GM12878 (cell line): ENCODE measurements at regions not wholly inside any gene's neighbourhood (a gene's known extent, or its start where the extent isn't known, plus 50 kb on each side); places are given as distances from the start of the nearest gene placed in this dataset.

Experiments
- ATAC-seq: fragments of 200-7000 bp; cut with Tn5 transposase; 3 replicates; pipeline ENCODE4 v1.9.1; 2020; ENCODE audit warnings: mild to moderate bottlenecking, moderate library complexity
- BruUV-seq: library from RNA; stranded (reverse); fragments of 400-500 nt; replicated peaks from 2 replicates; lab custom pipeline; 2021; lab: Mats Ljungman, UMichigan
- CTCF ChIA-PET: fragments of 300-600 bp; sonication (Branson Sonifier 250); formaldehyde crosslinking; extraction: SDS; loops from one replicate; lab custom pipeline; 2021; ENCODE audit warnings: inconsistent platforms; lab: Yijun Ruan, JAX
- POLR2A ChIA-PET: fragments of 350-600 bp; formaldehyde crosslinking; extraction: SDS; loops from one replicate; lab custom pipeline; 2021; ENCODE audit warnings: inconsistent platforms; lab: Charles Lee
- RAD21 ChIA-PET: fragments of 300-600 bp; sonication (Branson Sonifier 250); formaldehyde crosslinking; loops from one replicate; lab custom pipeline; 2023; ENCODE audit warnings: antibody characterized with exemption; ENCODE audit not compliant: unreplicated experiment; lab: Charles Lee
- SMC1A ChIA-PET: fragments of 300-600 bp; sonication (Branson Sonifier 250); formaldehyde crosslinking; loops from one replicate; lab custom pipeline; 2023; ENCODE audit not compliant: unreplicated experiment, uncharacterized antibody; lab: Charles Lee
- DNase-seq: peaks from one replicate; pipeline ENCODE4 v3.0.0-alpha.2; 2011; ENCODE audit warnings: low read depth, low spot score
- FAIRE-seq: peaks from 3 replicates; lab custom pipeline; 2011; peaks lifted over from hg19 to GRCh38; lab: Jason Lieb, UNC
- H2AFZ ChIP-seq: 2 replicates; pipeline ENCODE4 v1.6.0; 2011; ENCODE audit warnings: low read depth, low read length, control low read depth; ENCODE audit not compliant: control insufficient read depth
- H3K27ac ChIP-seq: 2 replicates; pipeline ENCODE4 v1.5.1; 2011; ENCODE audit warnings: control low read depth; ENCODE audit not compliant: control insufficient read depth, insufficient read depth
- H3K27me3 ChIP-seq, 2 experiments: replicated peaks in 1 of 2; 2 replicates each; pipeline versions ENCODE4 v1.6.0 to v1.6.1; 2011; ENCODE audit warnings: low read length in 1 of 2; ENCODE audit not compliant: control insufficient read depth in 2 of 2, insufficient read depth in 2 of 2
- H3K36me3 ChIP-seq, 2 experiments: 2 replicates each; pipeline ENCODE4 v1.5.1; 2011; ENCODE audit warnings: low read length in 1 of 2; ENCODE audit not compliant: control insufficient read depth in 2 of 2, insufficient read depth in 2 of 2
- H3K4me1 ChIP-seq: 2 replicates; pipeline ENCODE4 v1.6.1; 2011; ENCODE audit warnings: mild to moderate bottlenecking, low read length, moderate library complexity, mixed read lengths; ENCODE audit not compliant: control insufficient read depth, insufficient read depth
- H3K4me2 ChIP-seq: 2 replicates; pipeline ENCODE4 v1.6.0; 2011; ENCODE audit warnings: control low read depth; ENCODE audit not compliant: control insufficient read depth, insufficient read depth
- H3K4me3 ChIP-seq: fragments of 200-600 bp; sonication (generic); 2 replicates; pipeline ENCODE4 v1.5.1; 2016
- H3K79me2 ChIP-seq: 2 replicates; pipeline ENCODE4 v1.6.0; 2011; ENCODE audit warnings: low read length; ENCODE audit not compliant: control insufficient read depth, insufficient read depth
- H3K9ac ChIP-seq: 2 replicates; pipeline ENCODE4 v1.8.0; 2011; ENCODE audit warnings: low read length, control low read depth, mixed read lengths; ENCODE audit not compliant: control insufficient read depth, insufficient read depth
- H3K9me3 ChIP-seq: replicated peaks from 3 replicates; pipeline ENCODE4 v1.5.1; 2011; ENCODE audit warnings: mild to moderate bottlenecking, low read length; ENCODE audit not compliant: control insufficient read depth, insufficient read depth
- H4K20me1 ChIP-seq: 2 replicates; pipeline ENCODE4 v1.6.0; 2011; ENCODE audit not compliant: control insufficient read depth, insufficient read depth
- BRCA1 ChIP-seq: IDR thresholded peaks from 2 replicates; pipeline ENCODE4 v1.6.1; 2011; ENCODE audit warnings: low read depth, low read length, improper control_type of control experiment
- CBX5 ChIP-seq: sonication (generic); IDR thresholded peaks from 2 replicates; pipeline ENCODE4 v1.6.1; 2016; ENCODE audit warnings: low read depth, moderate library complexity, mild to moderate bottlenecking, inconsistent platforms
- CHD4 ChIP-seq: fragments of 200-600 bp; sonication (generic); IDR thresholded peaks from 2 replicates; pipeline ENCODE4 v1.6.1; 2016; ENCODE audit warnings: mild to moderate bottlenecking
- EED ChIP-seq: sonication (generic); IDR thresholded peaks from 2 replicates; pipeline ENCODE4 v1.6.1; 2016; ENCODE audit warnings: antibody characterized with exemption, low read depth
- JUND ChIP-seq: IDR thresholded peaks from 2 replicates; pipeline ENCODE4 v1.6.1; 2012; ENCODE audit warnings: low read depth, mild to moderate bottlenecking, low read length, improper control_type of control experiment, moderate library complexity
- POLR2AphosphoS5 ChIP-seq: IDR thresholded peaks from 2 replicates; pipeline ENCODE4 v1.6.1; 2011; ENCODE audit warnings: mild to moderate bottlenecking, low read length, inconsistent platforms
- TAF1 ChIP-seq: IDR thresholded peaks from 2 replicates; pipeline ENCODE4 v1.6.1; 2011; ENCODE audit warnings: mild to moderate bottlenecking, low read depth, low read length, borderline replicate concordance
- ZNF24 ChIP-seq: fragments of 450-650 bp; IDR thresholded peaks from 2 replicates; pipeline ENCODE4 v1.6.1; 2017; ENCODE audit warnings: antibody characterized with exemption, mild to moderate bottlenecking
- ZNF274 ChIP-seq: IDR thresholded peaks from one replicate; pipeline ENCODE4 v1.8.0; 2011; ENCODE audit not compliant: insufficient read length, insufficient read depth
- ZSCAN29 ChIP-seq: fragments of 450-650 bp; IDR thresholded peaks from 2 replicates; pipeline ENCODE4 v1.6.1; 2017; ENCODE audit warnings: mild to moderate bottlenecking, moderate library complexity
- whole genome bisulfite sequencing: methylation state at CpG from one replicate; pipeline ENCODE4 v1.1.6; 2016; ENCODE audit warnings: low lambda C conversion rate; ENCODE audit not compliant: insufficient replicate concordance, insufficient coverage; ENCODE audit errors: missing lambda C conversion rate; 5-methylcytosine and 5-hydroxymethylcytosine counted together
- in situ Hi-C: fragments of 300-500 bp; cut with MboI; formaldehyde crosslinking; loops from 9 replicates; pipeline ENCODE4 v1.14.3; 2018; ENCODE audit warnings: mixed read lengths
- intact Hi-C: fragments of 100-400 bp; cut with micrococcal nuclease; formaldehyde crosslinking; loops from one replicate; pipeline ENCODE4 v1.14.2; 2022; ENCODE audit not compliant: unreplicated experiment
- TF ChIP-seq, protein P1 (sequence below): fragments of 450-650 bp; IDR thresholded peaks from 2 replicates; pipeline ENCODE4 v1.6.1; 2018; ENCODE audit warnings: borderline replicate concordance, mild to moderate bottlenecking; ENCODE audit not compliant: partially characterized antibody
- TF ChIP-seq, protein P2 (sequence below): fragments of 450-650 bp; formaldehyde crosslinking; IDR thresholded peaks from 2 replicates; pipeline ENCODE4 v1.5.0; 2022; ENCODE audit warnings: mild to moderate bottlenecking, missing genetic modification characterization

DNA sequence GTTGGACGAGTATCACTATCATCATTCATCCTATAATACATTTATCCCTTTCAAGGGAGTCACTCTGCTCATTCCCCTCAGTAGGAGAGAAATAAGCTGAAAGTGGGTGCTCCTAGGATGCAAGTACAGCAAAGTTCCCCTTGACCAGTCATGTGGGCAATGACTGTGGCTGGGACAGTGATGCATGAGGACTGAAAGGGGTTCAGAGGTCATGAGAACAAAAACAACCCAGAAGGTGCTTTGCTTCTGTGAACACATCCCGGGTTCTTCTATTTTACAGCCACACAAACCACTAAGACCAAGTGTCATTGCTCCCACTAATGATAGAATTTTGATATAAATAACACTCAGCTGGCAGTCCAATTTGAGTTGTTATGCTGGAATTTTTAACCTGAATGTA, 177.8 kb upstream of the ADCY2 start:
- Histone ChIP-seq H3K9me3 (no peaks in the 10 kb centered on the region), H3K9ac (no peak overlapping the region), H4K20me1 (no peaks in the 10 kb centered on the region), H3K27ac (no peak overlapping the region), H2AFZ (no peak overlapping the region), H3K79me2 (no peaks in the 10 kb centered on the region)
- WGBS, result 0% methylated on average over 2 of the region's 2 CpGs
- SMC1A ChIA-PET, result no interaction called here
- ATAC-seq, result no peak
- TF ChIP-seq ZSCAN29 (no peak), CBX5 (no peak), TAF1 (no peak)
- TF ChIP-seq, all 136 proteins: peak for 0
- H3K4me1 ChIP-seq, result no peaks in the 10 kb centered on the region
- no peak for DNase-seq
- in situ Hi-C loops, result no loop called here
- intact Hi-C loops, result no loop called here
- ChIA-PET POLR2A (no interaction called here), CTCF (no interaction called here), RAD21 (no interaction called here)
- H3K36me3 ChIP-seq, result no peaks in the 10 kb centered on the region
- no peak overlapping the region for H3K4me2 ChIP-seq
- no peaks in the 10 kb centered on the region for H3K27me3 ChIP-seq
- BruUV-seq, result no TSS peak
- H3K4me3 ChIP-seq, result no peak overlapping the region
- FAIRE-seq, result no peak

DNA sequence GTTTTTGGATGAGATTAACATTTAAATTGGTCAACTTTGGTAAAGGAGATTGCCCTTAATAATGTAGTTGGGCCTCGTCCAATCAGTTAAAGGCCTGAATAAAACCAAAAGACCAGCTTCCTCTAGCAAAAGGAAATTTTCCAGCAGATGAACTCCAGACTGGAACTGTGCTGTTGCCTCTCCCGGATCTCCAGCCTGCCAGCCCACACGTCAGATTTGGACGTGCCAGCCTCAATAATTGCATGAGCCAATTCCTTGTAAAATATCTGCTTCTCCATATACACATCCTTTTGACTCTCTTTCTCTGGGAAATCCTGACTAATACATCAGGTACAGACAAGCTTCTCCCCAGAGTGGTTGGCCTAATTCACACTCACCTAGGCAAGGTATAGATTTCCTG, 175.8 kb upstream of the ADCY2 start:
- intact Hi-C loops, result no loop called here
- H3K27me3 ChIP-seq, result no peaks in the 10 kb centered on the region
- ATAC-seq, result no peak
- no TSS peak for BruUV-seq
- no peak for FAIRE-seq
- H3K4me3 ChIP-seq, result no peak overlapping the region
- no peaks in the 10 kb centered on the region for H3K36me3 ChIP-seq
- in situ Hi-C loops, result no loop called here
- POLR2A ChIA-PET, result no interaction called here
- H2AFZ ChIP-seq, result no peak overlapping the region
- no peaks in the 10 kb centered on the region for H3K4me1 ChIP-seq
- no peak for DNase-seq
- H3K9me3 ChIP-seq, result no peaks in the 10 kb centered on the region
- SMC1A ChIA-PET, result no interaction called here
- no peak overlapping the region for H3K4me2 ChIP-seq
- TF ChIP-seq CHD4, result no peak
- TF ChIP-seq, protein P1, sequence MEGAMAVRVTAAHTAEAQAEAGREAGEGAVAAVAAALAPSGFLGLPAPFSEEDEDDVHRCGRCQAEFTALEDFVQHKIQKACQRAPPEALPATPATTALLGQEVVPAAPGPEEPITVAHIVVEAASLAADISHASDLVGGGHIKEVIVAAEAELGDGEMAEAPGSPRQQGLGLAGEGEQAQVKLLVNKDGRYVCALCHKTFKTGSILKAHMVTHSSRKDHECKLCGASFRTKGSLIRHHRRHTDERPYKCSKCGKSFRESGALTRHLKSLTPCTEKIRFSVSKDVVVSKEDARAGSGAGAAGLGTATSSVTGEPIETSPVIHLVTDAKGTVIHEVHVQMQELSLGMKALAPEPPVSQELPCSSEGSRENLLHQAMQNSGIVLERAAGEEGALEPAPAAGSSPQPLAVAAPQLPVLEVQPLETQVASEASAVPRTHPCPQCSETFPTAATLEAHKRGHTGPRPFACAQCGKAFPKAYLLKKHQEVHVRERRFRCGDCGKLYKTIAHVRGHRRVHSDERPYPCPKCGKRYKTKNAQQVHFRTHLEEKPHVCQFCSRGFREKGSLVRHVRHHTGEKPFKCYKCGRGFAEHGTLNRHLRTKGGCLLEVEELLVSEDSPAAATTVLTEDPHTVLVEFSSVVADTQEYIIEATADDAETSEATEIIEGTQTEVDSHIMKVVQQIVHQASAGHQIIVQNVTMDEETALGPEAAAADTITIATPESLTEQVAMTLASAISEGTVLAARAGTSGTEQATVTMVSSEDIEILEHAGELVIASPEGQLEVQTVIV, result no peak
- TF ChIP-seq ZNF274, result no peak
- TF ChIP-seq, protein P2, sequence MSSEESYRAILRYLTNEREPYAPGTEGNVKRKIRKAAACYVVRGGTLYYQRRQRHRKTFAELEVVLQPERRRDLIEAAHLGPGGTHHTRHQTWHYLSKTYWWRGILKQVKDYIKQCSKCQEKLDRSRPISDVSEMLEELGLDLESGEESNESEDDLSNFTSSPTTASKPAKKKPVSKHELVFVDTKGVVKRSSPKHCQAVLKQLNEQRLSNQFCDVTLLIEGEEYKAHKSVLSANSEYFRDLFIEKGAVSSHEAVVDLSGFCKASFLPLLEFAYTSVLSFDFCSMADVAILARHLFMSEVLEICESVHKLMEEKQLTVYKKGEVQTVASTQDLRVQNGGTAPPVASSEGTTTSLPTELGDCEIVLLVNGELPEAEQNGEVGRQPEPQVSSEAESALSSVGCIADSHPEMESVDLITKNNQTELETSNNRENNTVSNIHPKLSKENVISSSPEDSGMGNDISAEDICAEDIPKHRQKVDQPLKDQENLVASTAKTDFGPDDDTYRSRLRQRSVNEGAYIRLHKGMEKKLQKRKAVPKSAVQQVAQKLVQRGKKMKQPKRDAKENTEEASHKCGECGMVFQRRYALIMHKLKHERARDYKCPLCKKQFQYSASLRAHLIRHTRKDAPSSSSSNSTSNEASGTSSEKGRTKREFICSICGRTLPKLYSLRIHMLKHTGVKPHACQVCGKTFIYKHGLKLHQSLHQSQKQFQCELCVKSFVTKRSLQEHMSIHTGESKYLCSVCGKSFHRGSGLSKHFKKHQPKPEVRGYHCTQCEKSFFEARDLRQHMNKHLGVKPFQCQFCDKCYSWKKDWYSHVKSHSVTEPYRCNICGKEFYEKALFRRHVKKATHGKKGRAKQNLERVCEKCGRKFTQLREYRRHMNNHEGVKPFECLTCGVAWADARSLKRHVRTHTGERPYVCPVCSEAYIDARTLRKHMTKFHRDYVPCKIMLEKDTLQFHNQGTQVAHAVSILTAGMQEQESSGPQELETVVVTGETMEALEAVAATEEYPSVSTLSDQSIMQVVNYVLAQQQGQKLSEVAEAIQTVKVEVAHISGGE (CRISPR knock-in tag), result no peak
- TF ChIP-seq ZNF24, result no peak
- no peak for TF ChIP-seq EED
- no peak for TF ChIP-seq JUND
- TF ChIP-seq BRCA1, result no peak
- TF ChIP-seq POLR2AphosphoS5, result no peak
- 40% methylated on average over 4 of the region's 4 CpGs for WGBS
- no peak overlapping the region for H3K9ac ChIP-seq
- H3K79me2 ChIP-seq, result no peaks in the 10 kb centered on the region
- H3K27ac ChIP-seq, result no peak overlapping the region
- RAD21 ChIA-PET, result no interaction called here
- no peaks in the 10 kb centered on the region for H4K20me1 ChIP-seq
- CTCF ChIA-PET, result no interaction called here
